GM19463 (cell line): ENCODE measurements at regions not wholly inside any gene's neighbourhood (a gene's known extent, or its start where the extent isn't known, plus 50 kb on each side); places are given as distances from the start of the nearest gene placed in this dataset.
"Not testable (repeated sequence)": the region's sequence is repeated elsewhere in the genome, so short reads cannot be mapped to it uniquely, and the experiment has no call there.

Experiments used
- ATAC-seq: cut with Tn5 transposase; IDR thresholded peaks from one replicate; pipeline ENCODE4 v1.9.1; 2021; ENCODE audit warnings: mild to moderate bottlenecking, moderate library complexity; ENCODE audit not compliant: unreplicated experiment

DNA sequence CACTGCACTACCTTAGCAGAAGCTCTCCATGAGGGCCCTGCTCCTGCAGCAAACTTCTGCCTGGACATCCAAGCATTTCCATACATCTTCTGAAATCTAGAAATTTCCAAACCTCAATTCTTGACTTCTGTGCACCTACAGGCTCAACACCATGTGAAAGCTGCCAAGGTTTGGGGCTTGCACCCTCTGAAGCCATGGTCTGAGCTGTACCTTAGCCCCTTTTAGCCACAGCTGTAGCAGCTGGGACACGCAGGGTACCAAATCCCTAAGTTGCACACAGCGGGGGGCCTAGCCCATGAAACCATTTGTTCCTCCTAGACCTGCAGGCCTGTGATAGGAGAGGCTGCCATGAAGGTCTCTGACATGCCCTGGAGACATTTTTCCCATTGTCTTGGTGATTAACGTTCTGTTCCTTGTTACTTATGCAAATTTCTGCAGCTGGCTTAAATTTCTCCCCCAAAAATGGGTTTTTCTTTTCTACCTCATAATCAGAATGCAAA lies 102.7 kb downstream of the EN1 start:
- ATAC-seq: not testable (repeated sequence)

DNA sequence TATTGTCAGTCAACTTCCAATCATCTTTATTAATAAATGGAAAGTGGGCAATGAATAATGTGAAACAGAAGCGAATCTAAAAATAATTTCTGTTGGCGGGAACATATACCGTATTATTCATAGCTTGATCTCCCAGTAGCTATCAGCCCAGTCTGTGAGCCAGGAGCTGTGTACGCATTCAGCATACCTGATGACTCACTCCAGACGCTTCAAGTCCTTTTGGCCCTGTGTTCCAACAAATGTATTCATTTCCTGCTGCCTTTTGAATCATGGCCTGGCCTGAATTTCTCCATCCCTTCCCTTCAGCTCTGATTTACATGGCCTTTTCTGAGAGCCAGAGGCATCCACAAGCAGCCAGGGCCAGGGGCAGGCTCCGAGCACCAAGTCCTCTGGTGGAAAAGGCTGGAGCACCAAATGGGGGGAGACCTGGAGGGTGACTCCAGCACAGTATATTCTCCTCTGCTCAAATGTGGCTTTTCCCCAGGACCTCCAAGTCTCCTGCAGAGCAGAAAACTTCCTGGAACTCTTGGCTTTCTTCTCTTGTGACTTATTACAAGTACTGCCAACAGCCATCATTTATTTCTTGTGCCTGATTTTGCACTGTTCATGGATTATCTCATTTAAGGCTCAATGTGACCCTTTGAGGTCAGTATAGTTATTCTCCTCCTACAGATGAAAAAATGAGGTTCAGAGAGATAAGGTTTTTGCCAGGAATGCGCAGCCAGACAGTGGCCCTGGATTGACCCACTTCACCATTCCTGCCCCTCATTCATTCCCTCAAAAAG lies 108.7 kb downstream of the EN1 start:
- no peak for ATAC-seq

DNA sequence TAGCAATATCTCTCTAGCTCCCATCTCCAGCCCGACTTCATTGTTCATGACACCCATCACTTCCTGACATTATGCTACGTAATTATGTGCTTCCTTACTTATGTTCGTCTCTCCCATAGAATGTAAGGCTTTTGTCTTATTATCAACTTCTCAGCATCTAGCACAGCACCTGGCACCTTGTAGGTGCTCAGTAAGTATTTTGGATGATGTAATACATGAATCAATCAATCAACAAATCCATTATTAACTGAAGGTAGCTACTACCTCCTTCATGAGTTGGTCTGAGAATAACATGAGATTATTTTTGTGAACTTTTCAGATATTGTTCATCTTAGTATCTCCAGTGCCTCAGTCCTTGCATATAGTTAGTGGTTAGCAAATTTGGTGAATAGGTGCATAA lies 109.3 kb downstream of the EN1 start:
- ATAC-seq: no peak

- no peak for ATAC-seq
These were observed 109.8 kb downstream of the EN1 start for GRCh38 chr2:118737684-118738083.

DNA sequence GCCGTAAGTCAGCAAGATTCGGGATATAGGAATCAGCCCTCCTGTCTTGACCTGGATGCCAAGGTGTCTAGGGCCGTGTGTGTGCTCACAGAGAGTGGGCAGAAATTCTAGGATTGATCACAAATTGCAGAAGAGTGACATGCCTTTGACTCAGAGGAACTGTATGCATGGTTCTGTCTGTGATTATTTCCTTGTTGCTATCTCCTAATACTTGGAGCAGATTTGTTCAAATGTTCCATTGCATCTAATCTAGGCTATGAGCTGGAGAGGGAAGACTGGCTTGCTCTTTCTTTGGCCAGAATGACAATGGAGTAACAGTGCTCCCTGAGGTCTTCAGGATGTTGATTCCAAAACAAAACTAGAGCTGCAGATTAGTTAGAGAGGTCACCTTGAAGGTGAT lies 115.0 kb downstream of the EN1 start:
- ATAC-seq: no peak

GRCh38 chr2:118731413-118731812 lies 116.0 kb downstream of the EN1 start:
- no peak for ATAC-seq

- ATAC-seq: no peak
These were observed 117.0 kb downstream of the EN1 start for GRCh38 chr2:118730405-118730804.

GRCh38 chr2:118729760-118730159 lies 117.7 kb downstream of the EN1 start:
- no peak for ATAC-seq

- ATAC-seq: no peak
These were observed 118.5 kb downstream of the EN1 start for GRCh38 chr2:118728984-118729383.

DNA sequence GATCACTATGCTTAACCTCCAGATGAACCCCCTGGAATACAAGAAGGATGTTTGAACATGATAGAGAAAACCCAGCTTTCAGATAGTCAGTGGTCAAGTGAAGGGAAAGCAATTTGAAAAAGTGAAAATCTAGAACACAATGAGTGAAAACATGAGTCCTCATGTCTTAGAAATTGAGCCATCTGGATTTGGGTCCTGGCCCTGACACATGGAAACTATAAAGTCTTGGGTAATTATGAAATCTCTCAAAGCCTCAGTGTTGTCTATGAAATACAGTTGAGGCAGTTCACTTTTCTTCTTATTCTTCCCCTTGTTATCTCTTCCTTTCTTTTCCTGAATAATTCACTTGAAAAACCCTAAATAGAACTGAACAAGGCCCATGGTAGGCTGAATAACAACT lies 120.6 kb downstream of the EN1 start:
- no peak for ATAC-seq

- no peak for ATAC-seq
These were observed 124.1 kb downstream of the EN1 start for GRCh38 chr2:118723394-118723793.

DNA sequence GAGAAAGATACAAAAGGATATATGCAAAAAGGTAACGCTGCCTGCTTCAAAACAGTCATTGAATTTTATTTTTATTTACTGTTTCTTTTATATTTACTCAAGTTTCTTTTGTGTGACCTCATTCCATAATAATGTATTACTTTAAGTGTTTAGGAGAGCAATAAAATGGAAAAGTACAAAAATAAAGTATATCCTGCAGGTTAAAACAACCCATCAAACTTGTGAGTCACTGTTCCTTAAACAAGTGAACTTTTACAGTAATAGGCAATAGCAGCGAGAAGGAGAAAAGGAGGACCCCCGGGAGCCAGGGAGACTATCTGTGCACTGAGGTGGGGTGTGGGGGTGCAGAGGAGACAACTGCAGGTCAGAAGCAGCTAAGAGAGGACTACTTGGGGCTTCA lies 124.5 kb downstream of the EN1 start:
- ATAC-seq: no peak

DNA sequence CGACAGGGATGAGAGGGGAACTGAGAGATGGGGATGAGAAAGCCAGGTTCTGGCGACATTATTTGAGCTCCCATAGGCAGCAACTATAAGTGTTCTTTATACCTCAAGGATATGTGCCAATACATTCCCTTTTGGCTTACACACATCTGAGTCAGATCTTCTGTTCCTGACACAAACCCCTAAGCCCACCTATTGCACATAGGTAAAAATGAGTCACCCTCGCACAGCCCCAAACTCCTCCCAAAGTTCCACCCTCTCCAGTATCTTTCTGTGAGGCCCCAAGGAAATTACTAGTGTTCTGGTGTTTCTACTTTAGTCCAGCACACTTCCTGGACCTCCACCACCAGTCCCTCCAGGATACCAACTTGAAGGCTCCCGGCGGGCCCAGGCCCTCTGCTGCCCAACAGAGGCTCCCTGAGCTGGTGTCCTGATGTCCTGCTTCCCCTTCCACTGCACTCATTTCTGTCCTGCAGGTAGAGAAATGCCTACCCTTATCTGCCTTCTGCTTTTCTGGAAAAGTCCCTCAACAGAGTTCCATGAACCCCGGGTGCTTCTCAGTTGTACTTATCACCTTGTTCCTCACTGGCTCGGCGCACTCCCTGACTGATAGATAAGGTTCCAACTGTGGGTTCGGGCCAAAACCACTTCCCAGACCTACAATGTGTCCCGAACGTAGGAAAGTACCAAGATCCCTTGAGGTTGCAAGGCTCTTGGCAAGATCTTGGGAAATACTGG lies 125.5 kb downstream of the EN1 start:
- ATAC-seq: no peak

GRCh38 chr2:118720866-118721265 lies 126.6 kb downstream of the EN1 start:
- no peak for ATAC-seq

DNA sequence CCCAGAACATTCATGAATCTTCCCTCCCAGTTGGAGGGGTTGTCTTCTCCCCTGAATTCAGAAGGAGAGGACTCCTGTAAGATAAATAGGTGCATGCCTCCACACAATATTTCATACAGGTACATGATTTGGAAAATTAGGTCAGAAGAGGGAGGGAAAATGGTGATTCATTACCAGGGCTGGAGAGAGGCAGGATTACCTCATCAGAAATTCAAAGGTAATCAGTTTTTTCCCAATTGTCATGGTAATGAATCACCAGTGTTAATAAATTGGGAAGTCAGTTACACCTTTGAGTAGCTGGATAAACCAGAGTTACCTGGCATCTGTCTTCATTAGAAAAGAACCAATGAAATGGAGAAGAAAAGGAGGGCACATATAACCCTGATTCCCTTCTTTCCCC lies 128.5 kb downstream of the EN1 start:
- no peak for ATAC-seq

GRCh38 chr2:118716102-118716501 lies 131.3 kb downstream of the EN1 start:
- no peak for ATAC-seq

- no peak for ATAC-seq
These were observed 133.3 kb downstream of the EN1 start for GRCh38 chr2:118714118-118714517.

- no peak for ATAC-seq
These were observed 135.8 kb downstream of the EN1 start for GRCh38 chr2:118711603-118712002.

- no peak for ATAC-seq
These were observed 137.0 kb downstream of the EN1 start for GRCh38 chr2:118710481-118710880.

DNA sequence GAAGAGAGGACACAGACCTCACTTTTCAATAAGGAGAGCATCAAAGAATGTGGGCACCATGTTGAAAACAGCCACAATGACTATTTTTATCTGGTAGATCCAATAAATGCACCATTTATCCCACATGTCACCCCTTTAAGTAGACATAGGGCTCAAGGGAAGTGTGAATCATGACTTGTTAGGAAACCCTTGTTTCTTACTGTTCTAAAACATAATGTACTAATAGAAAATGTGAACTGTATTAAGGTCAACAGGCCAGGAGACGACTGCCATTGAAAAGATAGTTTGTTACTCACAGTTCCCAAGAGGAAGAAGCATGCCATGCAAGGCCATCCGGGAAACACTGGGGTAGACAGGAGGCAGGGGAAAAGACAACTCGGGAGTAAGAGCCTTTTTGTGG lies 137.7 kb downstream of the EN1 start:
- ATAC-seq: no peak

- no peak for ATAC-seq
These were observed 140.6 kb downstream of the EN1 start for GRCh38 chr2:118706844-118707243.

DNA sequence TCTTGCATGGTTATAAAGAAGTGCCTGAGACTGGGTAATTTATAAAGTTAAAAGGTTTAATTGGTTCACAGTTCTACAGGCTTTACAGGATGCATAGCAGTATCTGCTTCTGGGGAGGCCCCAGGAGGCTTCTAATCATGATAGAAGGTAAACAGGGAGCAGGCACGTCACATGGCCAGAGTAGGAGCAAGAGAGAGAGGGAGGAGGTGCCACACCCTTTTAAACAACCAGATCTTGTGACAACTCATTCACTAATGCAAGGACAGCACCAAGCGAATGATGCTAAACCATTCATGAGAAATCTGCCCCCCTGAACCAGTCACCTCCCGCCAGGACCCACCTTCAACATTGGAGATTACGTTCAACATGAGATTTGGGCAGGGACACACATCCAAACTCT lies 141.1 kb downstream of the EN1 start:
- ATAC-seq: no peak
